GM21529 (cell line): ENCODE measurements at regions not wholly inside any gene's neighbourhood (a gene's known extent, or its start where the extent isn't known, plus 50 kb on each side); places are given as distances from the start of the nearest gene placed in this dataset.

ENCODE experiments used
- ATAC-seq: cut with Tn5 transposase; IDR thresholded peaks from one replicate; pipeline ENCODE4 v1.9.1; 2021; ENCODE audit not compliant: unreplicated experiment

DNA sequence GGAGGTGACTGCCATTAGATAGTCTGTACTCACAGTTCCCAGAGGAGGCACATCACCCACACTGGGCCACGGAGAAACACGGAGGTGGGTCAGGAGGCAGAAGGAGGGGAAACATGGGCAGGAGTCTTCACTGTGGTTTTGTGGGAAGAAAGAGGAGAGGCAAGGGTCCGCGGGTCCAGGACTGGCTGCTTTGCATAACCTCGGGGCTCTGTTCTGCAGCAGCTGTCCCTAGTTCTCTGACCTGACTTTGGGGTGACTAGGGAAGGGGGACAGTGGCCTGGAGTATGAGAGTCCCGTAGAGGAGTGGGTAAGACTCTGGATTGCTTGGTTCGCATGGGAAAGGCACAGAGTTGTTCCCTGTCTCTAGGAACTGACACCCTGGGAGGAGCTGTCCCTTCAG is 238.3 kb upstream of the RAB6C start:
- no peak for ATAC-seq

DNA sequence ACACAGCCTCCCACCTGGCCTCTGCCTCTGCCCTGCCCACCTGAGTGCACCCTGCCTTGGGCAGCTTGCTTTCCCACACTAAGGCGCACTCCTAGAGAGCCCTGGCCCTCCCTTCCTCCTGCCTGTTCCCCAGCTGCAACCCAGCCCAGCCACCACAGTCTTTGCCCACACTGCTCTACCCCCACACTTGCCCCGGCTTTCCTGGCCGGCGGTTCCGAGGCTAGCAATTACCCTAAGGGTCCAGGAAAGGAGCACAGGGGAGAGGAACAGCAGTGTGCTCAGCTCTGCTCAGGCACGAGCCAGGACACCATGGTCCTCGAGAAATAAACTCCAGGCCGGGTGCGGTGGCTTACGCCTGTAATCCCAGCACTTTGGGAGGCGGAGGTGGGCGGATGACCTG is 237.8 kb upstream of the RAB6C start:
- ATAC-seq = no peak

DNA sequence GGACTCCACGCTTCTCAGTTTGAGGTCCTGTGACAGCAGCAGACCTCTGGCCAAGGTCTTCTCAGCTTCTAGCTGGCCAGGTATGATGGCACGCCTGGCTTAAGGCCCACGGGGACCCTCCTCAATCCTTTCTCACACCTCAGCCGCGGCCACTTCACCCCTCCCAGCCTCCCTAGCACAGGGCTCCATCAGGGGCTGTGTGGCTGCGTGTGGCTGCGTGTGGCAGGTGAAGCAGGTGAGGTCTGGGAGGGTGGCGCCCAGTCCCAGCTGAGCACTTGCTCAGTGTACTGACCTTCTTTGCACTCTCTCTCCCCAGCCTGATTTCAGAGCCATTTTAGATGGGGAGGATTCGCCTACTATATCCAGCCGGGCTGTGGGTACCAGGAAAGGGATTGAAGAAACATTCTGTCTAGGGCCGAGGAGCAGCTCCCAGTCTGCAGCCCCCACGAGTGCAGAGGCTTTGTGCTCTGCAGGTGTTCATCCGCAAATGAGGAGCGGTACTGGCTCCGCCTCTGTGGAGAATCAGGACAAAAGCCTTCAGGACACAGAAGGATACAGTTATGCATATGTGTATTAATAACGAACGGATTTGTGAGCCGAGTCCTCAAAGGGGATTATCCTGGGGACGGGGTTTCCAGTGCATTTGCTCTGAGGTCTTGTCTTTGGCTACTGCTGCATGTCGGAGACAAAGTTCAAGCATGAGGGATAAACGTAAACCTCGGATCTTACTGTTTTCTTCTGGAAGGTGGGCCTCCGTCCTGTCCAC is 236.9 kb upstream of the RAB6C start:
- ATAC-seq = no peak

DNA sequence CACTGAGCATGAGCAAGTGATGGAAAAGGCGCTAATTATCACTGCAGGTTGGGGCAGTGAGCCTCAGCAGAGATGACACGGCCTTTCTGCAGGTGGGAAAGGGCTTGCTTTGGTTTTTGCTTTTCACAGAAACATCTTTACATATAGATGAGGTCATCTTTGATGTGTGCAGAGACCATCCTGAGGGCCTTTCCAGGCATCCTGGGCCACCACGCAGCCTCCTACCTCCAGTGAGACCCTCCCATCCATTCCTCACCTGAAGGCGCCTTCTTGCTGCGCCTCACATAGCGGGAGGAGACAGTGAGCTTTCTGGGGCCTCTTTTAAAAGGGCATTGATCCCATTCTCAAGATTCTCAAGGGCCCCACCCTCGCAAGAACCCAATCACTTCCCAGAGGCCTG is 235.3 kb upstream of the RAB6C start:
- ATAC-seq = no peak

DNA sequence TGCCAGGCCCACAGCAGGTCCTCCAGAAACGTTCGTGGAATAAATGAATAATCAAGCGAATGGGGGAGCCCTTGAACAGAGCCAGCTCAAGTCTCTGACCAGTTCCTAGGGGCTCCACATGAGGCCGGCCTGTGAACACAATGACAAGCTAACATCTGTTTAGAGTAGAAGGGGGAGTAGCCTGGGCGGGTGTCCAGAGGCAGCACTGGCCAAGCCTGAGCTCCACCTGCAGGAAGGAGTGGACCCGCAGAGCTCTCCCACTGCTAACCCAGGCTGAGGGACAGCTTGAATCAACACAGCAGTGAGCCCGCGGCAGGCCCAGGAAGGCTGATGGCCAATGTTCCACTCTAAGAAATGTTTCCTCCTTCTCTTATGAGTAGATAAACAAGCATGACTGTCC is 234.8 kb upstream of the RAB6C start:
- no peak for ATAC-seq

DNA sequence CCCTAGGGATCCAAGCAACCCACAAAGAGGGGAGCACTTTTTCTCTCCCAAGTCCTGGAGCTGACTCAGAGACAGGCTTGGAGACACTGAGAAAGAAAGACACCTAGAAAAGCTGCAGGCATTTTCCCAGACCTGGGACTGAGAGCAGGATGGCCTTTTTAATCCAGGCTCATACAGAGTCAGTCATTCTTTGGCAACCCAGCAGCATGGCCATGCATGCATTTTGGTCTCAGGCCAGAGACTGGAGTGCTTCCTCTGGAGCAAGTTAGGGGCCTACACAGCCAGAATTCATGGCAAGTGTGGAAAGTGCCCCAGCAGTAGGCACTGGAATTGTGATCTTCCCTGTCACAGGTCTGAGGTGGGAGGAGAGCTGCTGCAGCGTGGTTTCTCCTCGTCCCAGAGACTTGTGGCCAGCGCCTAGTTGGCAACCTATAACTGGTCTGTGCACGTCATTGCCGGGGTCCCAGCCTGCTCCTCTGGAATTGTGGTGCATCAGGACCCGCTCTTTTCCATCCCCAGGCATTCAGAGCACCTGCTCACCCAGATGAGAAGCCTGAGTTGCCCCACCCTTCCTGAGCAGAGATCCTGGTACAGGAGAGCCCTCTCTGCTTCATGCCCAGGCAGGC is 231.9 kb upstream of the RAB6C start:
- no peak for ATAC-seq

DNA sequence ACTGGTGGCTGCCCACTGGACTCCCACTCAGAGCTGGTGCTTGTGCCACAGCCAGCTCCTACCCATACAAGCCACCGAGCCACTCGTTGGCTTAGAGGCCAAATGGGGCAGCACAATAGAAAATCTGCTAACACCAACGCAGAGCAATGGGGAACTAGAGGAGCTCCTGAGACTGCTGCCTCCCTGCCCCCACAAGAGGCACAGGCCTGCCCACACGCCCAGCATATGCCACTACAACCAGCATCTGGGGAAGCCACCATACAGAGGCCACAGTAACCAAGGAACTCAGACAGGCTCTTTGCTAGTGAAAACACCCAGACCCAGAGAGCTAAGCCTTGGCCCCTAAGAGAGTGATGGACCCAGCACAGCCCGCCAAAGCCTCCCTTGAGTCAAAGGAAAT is 231.2 kb upstream of the RAB6C start:
- no peak for ATAC-seq

DNA sequence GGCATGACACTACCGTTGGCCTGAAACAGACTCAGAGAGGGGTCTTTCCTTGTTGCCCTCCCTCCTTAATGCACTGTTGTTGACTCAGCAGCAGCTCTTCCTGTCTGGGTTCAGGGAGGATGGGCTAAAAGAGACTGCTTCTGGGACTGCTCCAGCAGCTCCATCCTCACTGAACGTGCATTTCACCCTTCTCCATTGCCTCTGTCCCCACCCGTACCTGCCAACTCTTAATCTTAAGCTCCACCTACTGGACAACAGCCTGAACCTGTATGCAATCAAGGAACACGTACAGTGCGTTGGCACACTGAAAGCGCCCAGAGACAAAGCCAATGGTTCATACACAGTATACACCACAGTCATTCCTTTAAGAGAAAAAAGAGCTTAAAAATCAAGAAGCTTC is 230.8 kb upstream of the RAB6C start:
- no peak for ATAC-seq

DNA sequence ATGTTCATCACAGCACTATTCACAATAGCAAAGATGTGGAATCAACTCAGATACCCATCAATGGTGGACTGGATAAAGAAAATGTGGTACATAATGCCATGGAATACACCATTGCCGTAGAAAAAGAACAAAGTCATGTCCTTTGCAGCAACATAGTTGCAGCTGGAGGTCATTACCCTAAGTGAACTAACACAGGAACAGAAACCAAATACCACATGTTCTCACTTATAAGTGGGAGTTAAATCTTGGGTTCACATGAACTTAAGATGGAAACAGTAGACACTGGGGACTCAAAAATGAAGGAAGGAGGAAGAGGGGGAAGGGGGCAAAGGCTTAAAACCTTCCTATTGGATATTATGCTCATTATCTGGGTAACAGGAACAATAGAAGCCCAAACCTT is 228.1 kb upstream of the RAB6C start:
- ATAC-seq = peak; percentile 41

DNA sequence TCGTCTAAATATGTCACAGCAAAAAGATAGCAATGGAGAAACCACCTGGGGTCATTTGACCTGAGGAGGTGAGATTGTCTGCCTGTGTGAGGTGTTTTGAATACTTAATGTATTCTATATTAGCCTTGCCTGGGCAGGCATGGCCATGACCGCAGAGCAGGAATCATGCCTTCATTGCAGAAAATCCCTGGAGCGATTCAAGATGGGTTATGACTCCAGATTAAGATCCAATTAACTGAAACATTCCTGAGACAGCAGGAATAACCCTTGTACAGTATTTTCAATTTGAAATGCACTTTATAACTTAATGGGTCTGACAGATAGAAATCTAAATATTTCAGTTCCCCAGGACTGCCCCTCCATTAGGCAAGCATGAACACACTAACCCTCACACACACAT is 227.3 kb upstream of the RAB6C start:
- no peak for ATAC-seq

DNA sequence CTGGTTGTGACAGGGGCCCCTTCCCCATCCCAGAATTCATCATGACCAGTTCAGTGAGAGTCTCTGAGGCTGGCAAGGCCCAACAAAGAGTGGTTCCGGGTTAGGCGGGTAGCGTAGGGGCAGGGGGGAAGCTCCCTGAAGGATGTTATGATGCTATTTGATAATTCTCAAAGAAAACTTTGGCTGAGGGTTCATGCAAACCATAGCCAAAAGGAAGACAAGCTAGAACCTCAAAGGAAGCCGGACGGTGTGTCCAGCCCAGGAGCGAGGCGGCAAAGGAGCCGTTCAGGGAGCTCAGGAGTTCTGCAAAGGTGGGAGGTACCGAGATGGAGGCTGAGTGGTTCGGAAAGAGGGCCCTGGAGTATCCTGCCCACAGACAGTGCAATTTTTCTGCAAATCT is 226.8 kb upstream of the RAB6C start:
- ATAC-seq = no peak

DNA sequence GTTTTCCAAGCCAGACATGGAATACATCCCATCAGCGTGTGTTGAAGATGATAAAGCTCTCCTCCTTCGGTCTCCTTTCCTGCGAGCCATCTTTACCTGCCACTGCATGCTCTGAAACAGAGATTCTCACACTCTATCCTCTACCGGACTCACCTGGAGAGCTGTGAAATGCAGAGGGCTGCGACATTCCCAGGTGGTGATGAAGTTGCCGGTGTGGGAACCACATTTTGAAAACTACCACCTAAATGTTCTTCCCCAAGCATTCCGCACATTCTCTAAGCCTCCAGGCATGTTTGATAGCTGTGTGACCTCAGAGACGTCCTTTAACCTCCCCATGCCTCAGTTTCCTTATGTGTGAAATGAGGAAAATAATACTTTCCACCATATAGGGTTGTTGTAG is 226.2 kb upstream of the RAB6C start:
- no peak for ATAC-seq

DNA sequence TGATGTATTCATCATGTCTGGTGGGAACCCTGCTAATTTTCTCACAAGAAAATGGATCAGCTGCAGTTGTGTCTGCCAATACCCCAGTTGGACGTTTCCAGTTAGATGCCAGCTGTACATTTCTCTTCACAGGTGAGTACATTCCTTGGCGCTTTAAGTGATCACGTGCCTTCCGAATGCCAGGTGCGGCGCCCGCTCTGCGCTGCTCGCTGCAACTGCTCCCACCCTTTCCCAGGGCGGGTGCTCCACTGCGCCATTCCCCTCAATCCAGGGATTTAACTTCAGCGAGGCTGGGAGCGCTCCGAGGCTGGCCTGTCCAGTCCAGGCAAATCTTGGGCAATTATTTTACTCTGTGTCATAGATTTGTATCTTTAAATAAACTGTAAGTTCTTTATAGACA is 225.0 kb upstream of the RAB6C start:
- no peak for ATAC-seq

DNA sequence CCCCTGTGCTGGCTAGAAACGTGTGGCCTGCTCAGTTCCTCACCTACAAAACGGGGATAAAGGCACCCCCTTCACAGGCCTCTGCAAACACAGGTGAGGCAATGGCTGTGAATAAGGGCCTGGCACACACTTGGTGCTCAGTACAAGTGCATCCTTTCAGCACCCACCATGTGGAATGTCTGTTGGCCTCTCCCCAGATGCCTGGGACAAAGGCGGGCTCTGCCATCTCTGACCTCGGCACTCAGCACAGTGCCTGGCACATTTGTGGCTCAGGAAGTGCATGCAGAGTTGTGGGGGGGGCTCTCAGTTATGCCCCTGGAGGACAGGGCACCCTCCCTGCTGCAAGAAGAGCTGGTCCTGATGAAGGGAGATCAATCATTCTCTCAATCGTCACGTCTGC is 224.6 kb upstream of the RAB6C start:
- no peak for ATAC-seq

DNA sequence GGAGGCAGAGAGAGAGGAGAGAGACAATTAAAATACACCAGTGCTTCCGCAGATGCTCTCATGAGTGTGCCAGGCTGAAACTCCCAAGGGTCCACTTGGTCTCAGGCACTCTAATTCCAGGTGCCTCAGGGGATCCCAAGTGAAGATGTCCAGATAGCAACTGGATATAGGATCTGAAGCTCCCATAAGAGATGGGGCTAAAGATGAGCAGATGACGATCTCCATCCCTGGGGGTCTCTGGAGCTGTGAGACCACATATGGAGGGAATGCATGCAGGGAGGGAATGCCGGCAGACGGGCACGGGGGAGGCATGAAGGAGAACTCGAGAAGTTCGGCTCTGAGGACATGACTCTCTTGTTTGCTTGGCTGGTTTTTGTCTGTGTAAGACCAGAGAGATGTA is 223.7 kb upstream of the RAB6C start:
- no peak for ATAC-seq

DNA sequence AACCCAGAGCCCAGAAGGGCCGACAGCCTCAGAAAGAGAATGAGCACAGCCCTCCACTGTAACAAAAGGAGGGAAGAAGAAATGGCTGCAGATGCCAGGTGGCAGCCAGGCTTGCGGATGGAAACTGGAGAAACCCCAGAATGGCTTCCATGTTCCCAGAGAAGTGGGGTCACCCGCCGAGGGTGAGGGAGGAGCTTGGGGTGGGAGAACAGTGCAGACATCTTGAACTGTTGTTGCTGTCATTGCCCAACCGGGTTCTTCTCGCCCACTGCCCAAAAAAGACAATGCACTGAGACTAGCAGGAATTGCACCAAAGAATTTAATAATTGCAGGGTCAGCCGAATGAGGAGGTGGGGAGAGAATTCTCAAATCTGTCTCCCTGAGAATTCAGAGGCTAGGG is 223.2 kb upstream of the RAB6C start:
- ATAC-seq = no peak

DNA sequence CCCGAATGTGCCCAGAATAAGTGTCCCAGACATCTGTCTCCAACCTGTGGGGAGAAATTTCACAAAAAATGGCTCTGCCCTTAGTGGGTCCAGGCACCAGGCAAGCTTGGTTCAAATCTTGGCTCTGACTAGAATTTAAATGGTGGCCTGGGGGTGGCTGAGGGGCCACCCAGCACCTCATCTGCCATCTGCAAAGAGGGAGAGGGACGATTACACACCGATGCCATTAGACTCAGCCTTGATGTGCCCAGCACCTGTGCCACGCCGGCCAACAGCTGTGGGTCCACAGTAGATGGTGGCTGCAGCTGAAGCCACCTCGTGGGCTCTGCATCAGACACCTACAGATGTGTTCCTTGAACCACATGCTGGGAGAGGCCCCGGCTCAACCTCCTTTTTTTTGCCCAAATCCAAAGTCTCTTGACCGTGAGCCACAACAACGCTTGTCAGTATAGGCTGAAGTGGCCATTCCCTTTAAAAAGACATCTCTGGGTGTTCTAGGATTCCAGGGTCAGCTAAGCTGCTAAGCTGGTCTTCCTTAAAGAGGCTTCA is 222.0 kb upstream of the RAB6C start:
- no peak for ATAC-seq

DNA sequence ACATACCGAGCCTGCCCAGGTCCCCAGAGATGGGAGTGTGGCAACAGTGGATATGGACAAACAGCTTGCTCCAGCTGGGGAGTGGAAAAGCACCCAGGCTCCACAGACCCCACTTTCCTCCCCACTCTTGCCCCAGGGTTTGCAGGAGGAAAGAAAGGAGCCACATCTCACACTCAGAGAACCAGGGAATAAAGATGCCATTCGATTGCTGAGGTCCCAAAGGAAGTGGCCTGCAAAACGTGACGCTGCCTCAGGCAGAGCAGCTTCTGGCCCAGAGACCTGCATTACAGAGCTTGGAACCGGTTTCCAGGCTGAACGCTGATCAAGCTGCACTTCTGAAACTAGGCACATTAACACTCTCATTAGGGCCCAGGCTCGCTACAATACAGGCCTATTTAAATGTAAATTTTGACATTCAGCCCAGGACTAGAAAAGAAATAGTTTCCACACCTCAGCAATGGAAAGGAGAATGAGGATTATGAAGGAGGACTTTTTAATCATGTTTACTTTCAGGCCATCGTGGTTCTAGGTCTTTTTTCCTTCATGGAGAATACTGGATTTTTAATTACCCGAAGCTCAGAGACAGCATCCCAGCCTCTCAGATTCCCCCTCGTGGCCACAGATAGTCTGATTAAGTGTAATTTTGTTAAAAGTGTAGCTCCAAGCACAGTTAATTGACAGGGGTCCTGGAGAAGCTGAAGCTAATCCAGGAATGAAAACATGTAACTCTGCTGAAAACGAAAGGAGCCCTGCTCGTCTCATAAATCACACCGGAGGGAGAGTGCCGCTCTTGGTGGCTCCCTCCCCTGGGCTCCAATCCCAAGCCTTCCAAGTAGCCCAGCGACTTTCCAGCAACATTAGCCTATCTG is 221.3 kb upstream of the RAB6C start:
- ATAC-seq = no peak

DNA sequence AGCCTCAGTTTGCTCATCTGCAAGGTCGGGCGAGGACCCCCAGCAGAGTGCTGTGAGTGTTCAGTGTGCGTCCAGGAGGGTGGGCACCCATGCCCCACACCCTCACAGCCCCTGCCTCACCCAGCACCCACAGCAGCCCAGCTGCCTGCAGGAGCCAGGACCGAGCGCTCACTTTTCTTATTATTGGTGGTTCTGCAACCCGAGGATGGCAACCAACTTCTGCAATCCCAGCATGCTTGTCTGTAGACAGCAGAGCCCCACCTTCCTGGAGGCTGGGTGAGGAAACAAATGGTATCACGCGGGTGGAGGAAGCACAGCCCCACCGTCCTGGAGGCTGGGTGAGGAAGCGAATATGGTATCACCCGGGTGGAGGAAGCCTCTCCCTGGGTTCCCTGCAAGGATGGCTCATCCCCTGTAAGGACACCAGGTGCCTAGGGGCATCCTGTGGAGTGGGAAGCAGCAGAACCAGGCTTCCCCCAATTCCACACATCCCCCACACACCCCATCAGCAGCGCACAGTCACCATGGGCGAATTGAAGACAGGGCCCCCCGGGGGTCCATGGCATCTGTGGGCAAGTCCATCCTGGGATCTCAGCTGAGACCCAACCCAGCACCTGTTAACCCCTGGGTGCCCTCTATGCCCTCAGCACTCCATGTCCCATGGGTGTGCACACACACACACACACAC is 220.5 kb upstream of the RAB6C start:
- no peak for ATAC-seq

DNA sequence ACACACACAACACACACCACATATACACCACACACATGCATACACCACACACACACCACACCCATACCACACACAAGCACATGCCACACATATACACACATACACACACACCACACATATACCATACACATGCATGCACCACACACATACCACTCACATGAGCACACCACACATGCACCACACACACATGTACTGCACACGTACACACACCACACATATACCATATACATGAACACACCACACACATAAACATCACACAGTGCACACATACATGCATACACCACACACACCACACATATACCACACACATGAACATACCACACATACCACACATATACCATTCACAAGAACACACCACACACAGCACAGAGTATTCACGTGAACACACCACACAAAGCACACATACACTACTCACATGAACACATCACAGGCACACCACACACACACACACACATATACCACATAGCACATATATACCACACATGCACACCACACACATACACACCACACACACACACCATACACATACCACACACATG is 219.9 kb upstream of the RAB6C start:
- no peak for ATAC-seq

DNA sequence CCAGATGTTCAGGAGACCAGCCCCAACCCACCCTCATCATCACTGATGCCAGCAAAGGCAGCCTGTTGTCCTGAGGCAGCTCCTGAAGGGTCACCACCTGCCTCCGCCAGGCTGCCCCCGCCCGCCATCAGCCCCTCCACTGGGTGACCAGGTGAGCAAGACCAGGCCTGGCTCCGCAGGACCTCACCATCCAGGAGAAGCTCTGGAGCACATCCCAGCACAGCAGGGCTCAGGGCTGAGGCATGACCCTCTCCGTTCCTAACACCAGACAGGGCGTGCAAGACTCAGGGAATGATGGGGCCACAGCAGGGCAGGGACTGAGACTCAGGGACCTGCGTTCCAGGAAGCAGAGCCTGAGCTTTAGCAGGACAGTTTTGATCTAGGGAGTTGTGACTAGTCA is 218.8 kb upstream of the RAB6C start:
- no peak for ATAC-seq
